Activated T-cell treated with anti-CD3 and anti-CD28 coated beads, Interleukin-2, amount 50 U/mL, for 24 hours (primary cell): ENCODE measurements at regions not wholly inside any gene's neighbourhood (a gene's known extent, or its start where the extent isn't known, plus 50 kb on each side); places are given as distances from the start of the nearest gene placed in this dataset.

Experiments used
- DNase-seq: peaks from one replicate; pipeline ENCODE4 v3.0.0-alpha.2; 2020
- H3K27ac Mint-ChIP-seq: 2 replicates; pipeline ENCODE4 v1.8.0; 2020; ENCODE audit warnings: mild to moderate bottlenecking, mixed read lengths
- H3K27me3 Mint-ChIP-seq: 2 replicates; pipeline ENCODE4 v1.8.0; 2020; ENCODE audit warnings: mixed read lengths
- H3K36me3 Mint-ChIP-seq: 2 replicates; pipeline ENCODE4 v1.8.0; 2020; ENCODE audit warnings: low read depth, mixed read lengths
- H3K4me1 Mint-ChIP-seq: 2 replicates; pipeline ENCODE4 v1.8.0; 2020; ENCODE audit warnings: low read depth, mixed read lengths
- H3K4me3 Mint-ChIP-seq: 2 replicates; pipeline ENCODE4 v1.8.0; 2020; ENCODE audit warnings: mild to moderate bottlenecking, moderate library complexity, mixed read lengths
- H3K9me3 Mint-ChIP-seq: 2 replicates; pipeline ENCODE4 v1.8.0; 2020; ENCODE audit warnings: mixed read lengths

DNA sequence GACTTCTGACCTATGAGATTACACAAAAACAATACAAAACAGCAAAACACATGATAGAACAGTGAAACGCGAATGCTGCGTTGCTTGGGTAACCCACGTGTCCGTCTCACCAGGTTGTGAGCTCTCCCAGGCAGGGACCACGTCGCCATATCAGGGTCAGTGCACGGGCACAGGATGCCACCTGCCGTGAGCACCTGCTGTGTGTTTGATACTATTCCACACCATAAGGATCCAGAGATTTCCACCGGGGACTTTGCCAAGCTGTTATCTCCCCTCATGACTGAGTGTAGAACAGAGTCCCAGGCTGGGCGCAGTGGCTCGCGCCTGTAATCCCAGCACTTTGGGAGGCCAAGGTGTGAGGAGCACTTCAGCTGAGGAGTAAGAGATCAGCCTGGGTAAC lies 288.0 kb downstream of the BMP7 start:
- no peak for DNase-seq
- Mint-ChIP-seq H3K4me3 (no peak overlapping the region), H3K4me1 (no peaks in the 10 kb centered on the region), H3K27ac (no peak overlapping the region), H3K9me3 (peaks cover 2% of the 10 kb centered on the region), H3K27me3 (peaks cover 62% of the 10 kb centered on the region), H3K36me3 (no peaks in the 10 kb centered on the region)

DNA sequence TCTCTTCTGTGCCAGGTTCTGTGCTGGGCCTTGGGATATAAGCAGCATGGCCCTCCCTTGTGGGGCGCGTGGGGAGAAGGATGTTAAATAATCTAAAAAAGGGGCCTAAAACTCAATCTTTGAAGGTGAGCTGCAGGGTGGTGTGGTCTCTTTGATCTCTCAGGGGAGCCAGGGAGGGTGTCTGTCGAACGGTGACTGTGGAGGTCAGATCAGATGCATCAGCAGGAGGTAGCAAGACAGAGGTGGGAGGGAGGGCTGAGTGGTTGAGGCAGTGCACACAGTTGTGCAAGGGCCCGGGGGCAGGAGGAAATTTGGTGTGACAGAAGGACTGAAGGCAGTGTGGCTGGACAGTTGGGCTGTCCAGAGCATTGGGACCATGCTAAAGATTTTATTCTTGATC lies 287.3 kb downstream of the BMP7 start:
- peaks cover 7% of the 10 kb centered on the region for H3K9me3 Mint-ChIP-seq
- peaks cover 55% of the 10 kb centered on the region for H3K27me3 Mint-ChIP-seq
- H3K4me3 Mint-ChIP-seq: no peak overlapping the region
- DNase-seq: no peak
- H3K4me1 Mint-ChIP-seq: no peaks in the 10 kb centered on the region
- H3K27ac Mint-ChIP-seq: no peak overlapping the region
- no peaks in the 10 kb centered on the region for H3K36me3 Mint-ChIP-seq

DNA sequence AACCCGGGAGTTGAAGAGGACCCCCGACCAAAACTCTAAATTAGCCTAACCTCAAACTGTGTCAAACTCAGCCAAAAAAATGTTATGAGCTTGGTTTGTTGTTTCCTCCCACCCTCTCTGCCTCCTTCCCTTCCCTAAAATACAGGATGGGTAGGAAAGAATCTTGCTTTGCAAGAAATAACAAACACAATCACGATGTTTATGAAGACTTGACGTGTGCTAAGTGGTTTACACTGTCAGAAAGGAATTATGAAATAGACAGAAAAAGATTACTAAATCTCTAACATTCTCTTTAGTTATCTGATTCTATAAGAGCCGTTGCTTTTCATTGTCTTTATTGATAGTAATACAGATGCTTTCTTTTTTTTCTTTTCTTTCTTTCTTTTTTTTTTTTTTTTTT lies 285.1 kb downstream of the BMP7 start:
- H3K4me3 Mint-ChIP-seq: no peak overlapping the region
- peaks cover 33% of the 10 kb centered on the region for H3K27me3 Mint-ChIP-seq
- no peak overlapping the region for H3K27ac Mint-ChIP-seq
- DNase-seq: no peak
- H3K4me1 Mint-ChIP-seq: no peaks in the 10 kb centered on the region
- H3K9me3 Mint-ChIP-seq: peaks cover 14% of the 10 kb centered on the region
- H3K36me3 Mint-ChIP-seq: no peaks in the 10 kb centered on the region

DNA sequence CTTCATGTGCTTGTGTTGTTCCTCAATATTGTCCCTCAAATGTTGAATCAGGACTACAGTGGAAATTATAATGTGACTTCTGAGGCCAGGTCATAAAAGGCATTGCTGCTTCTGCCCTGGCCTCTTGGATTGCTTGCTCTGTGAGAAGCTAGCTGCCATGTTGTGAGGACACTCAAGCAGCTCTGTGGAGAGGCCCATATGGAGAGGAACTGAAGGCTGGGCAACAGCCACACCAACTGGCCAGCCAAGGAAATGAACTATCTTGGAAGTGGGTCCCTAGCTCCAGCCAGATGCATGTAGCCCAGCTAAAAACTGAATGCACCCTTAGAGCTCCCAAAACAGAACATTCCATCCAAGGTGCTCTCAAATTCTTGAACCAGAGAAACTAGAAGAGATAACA lies 282.6 kb downstream of the BMP7 start:
- H3K4me3 Mint-ChIP-seq: no peak overlapping the region

DNA sequence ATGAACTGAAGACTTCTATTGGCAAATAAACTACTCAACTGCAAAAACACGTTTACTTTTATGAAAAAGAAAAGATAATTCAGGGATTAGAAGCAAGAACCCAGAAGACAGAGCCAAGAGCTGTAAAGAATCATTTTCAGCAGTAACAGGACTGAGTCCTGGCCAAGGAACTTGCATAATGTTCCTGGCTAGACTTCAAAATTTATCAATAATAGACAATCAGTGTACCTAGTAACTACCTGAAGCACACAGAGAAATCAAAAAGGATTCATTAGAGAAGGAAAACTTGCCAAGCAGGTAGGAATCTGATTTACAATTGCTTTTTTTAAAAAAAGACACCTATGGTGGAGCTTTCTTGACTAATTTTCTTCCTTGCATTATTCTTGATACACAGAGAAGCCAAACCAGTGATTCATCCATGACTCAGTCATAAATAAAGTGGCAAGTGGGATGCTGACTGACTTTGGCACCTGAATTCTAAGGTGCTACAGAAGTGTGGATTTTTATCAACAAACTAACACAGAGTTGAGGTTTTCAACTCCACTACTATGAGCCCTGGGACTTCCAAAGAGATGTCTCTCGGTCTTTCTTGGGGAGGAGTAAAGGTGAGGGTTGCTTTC lies 281.3 kb downstream of the BMP7 start:
- H3K27me3 Mint-ChIP-seq: peaks cover 8% of the 10 kb centered on the region
- H3K9me3 Mint-ChIP-seq: peaks cover 23% of the 10 kb centered on the region
- H3K4me3 Mint-ChIP-seq: no peak overlapping the region
- no peaks in the 10 kb centered on the region for H3K36me3 Mint-ChIP-seq
- DNase-seq: no peak
- H3K27ac Mint-ChIP-seq: no peak overlapping the region
- H3K4me1 Mint-ChIP-seq: no peaks in the 10 kb centered on the region

More for the DNA sequence above, 282.6 kb downstream of the BMP7 start:
- Mint-ChIP-seq H3K27me3 (peaks cover 9% of the 10 kb centered on the region), H3K4me1 (no peaks in the 10 kb centered on the region), H3K27ac (no peak overlapping the region), H3K36me3 (no peaks in the 10 kb centered on the region), H3K9me3 (peaks cover 23% of the 10 kb centered on the region)
- no peak for DNase-seq

DNA sequence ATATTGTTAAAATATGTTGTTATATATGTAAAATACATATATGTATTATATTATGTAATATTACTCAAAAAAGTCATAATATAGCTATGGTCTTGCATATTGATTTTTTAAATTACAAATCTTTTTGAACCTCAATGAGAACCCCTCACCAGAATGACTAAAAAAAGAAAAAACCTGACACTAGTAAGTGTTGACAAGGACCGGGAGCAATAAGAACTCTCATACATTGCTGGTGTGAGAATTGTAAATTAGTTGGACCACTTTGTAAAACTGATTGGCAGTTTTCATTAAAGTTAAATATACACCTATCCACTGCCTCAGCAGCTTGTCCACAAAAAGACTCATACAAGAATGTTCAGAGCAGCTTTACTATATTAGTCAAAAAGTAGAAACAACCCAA lies 280.0 kb downstream of the BMP7 start:
- Mint-ChIP-seq H3K36me3 (no peaks in the 10 kb centered on the region), H3K27me3 (peaks cover 9% of the 10 kb centered on the region), H3K27ac (no peak overlapping the region), H3K9me3 (peaks cover 23% of the 10 kb centered on the region), H3K4me1 (no peaks in the 10 kb centered on the region), H3K4me3 (no peak overlapping the region)
- DNase-seq: no peak

DNA sequence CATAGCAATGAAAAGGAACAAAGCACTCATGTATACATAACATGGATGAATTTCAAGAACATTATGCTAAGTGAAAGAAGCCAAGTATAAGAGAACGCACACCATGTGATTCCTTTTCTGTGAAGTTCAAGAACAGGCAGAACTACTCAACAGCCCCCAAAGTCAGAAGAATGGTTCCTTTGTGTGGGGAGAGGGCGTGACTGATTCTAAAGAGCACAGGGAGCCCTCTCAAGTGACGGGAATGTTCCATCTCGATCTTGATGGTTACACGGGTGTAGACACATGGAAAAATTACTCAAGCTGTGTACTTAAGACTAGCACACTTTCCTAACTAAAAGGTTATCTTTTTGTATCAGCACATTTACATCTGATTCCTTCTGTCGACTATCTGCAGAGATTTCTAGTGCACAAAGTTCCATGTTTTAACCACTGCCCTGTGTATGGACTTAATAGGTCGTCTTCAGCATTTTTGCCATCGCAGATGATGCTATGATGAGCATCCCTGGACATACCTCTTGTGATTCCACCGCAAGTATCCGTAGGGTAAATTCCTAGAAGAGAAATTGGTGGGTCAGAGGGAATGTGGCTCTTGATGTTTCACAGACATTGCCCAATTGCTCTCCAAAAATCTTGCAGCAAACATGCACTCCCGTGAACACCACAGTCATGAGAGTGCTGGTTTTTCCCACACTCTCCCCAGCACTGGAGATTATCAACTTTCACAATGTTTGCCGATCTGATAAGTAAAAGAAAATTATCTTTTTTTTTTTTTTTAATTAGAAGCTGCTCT lies 279.3 kb downstream of the BMP7 start:
- no peaks in the 10 kb centered on the region for H3K36me3 Mint-ChIP-seq
- no peak overlapping the region for H3K27ac Mint-ChIP-seq
- no peaks in the 10 kb centered on the region for H3K4me1 Mint-ChIP-seq
- peaks cover 23% of the 10 kb centered on the region for H3K9me3 Mint-ChIP-seq
- H3K4me3 Mint-ChIP-seq: no peak overlapping the region
- DNase-seq: no peak
- peaks cover 9% of the 10 kb centered on the region for H3K27me3 Mint-ChIP-seq

DNA sequence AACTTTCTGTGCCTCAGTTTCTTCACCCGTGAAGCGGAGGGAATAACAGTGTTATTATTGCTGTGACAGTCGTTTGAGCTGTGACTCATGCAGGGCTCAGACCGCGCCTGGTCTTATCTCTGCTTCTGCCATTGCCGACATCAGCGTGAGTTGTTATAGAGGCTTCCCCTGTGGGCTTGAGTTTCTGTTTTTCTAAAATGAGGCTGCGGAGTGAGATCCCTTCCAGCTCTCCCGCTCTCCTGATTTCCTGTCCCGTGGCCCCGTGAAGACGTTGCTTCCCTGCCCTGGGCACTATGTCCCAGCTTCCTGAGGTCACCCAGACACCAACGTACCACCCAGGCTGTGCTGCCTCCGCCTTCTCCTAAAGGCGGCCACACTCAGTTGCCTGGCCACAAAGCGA lies 278.5 kb downstream of the BMP7 start:
- no peak overlapping the region for H3K27ac Mint-ChIP-seq
- H3K9me3 Mint-ChIP-seq: peaks cover 23% of the 10 kb centered on the region
- no peak overlapping the region for H3K4me3 Mint-ChIP-seq
- no peak for DNase-seq
- H3K36me3 Mint-ChIP-seq: no peaks in the 10 kb centered on the region
- H3K27me3 Mint-ChIP-seq: peaks cover 9% of the 10 kb centered on the region
- H3K4me1 Mint-ChIP-seq: no peaks in the 10 kb centered on the region

DNA sequence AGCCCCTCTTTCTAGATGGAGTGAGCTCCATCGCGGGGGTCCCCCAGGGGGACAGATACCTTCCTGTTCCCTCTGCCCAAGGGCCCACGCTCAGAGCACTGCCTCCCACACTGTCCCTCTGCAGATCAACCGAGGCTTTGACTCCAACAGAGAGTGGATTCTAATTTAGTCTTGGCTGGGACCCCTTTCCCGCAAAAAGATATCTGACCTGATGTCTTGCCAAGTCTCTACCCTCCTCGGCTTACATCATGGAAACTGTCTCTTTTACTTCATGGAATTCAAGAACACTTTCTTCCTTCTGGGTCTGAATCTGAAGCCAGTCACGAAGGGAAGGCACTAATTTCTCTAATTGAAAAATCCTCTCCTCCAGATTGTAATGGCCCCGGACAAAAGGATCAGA lies 278.0 kb downstream of the BMP7 start:
- DNase-seq: no peak
- Mint-ChIP-seq H3K36me3 (no peaks in the 10 kb centered on the region), H3K27me3 (peaks cover 9% of the 10 kb centered on the region), H3K4me3 (no peak overlapping the region), H3K4me1 (no peaks in the 10 kb centered on the region), H3K27ac (no peak overlapping the region), H3K9me3 (peaks cover 21% of the 10 kb centered on the region)

DNA sequence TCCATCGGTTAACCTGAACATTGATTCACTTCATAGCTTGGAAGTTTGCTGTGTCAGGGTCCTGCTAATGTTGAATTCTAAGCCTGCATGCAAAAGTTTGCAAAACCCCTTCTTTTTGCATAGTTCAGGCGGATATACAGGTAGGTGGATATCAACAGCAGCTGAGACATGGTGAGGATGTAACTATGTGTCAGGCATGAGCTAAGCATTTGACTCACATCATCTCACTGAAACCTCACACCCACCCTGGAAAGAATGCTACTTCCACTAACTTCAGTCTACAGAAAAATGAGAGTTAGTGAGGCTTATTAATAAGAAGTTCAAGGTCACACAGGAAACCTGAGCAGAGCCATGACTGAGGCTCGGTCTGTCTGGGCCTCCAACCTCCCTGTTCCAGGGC lies 276.9 kb downstream of the BMP7 start:
- no peak for DNase-seq
- Mint-ChIP-seq H3K4me3 (no peak overlapping the region), H3K9me3 (peaks cover 11% of the 10 kb centered on the region), H3K27me3 (peaks cover 9% of the 10 kb centered on the region), H3K36me3 (no peaks in the 10 kb centered on the region), H3K27ac (no peak overlapping the region), H3K4me1 (no peaks in the 10 kb centered on the region)

DNA sequence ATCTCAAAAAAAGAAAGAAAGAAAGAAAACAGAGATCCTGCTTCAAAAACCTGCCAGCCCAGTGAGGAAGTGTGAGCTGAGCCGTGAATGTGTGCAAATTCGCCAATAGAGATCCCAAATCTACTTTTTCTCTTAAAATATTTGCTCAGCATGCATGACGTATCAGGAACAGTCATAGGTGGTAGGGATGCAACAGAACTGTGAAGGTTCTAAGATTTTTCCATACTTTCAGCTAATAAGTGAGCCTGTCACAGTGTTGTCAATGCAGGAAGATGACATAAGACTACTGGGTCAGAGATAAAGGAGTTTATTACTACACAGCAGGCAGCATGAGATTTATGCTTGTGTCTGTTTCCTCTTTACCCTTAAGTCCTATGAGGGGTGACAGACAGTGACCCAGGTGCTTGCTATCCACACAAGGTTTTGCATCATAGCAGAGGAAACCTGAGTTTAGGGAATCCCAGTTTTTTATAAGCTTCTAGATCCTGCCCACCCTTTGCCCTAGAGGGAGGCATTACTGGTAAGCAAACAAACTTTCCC lies 273.4 kb downstream of the BMP7 start:
- Mint-ChIP-seq H3K36me3 (no peaks in the 10 kb centered on the region), H3K4me1 (no peaks in the 10 kb centered on the region), H3K4me3 (no peak overlapping the region), H3K27ac (no peak overlapping the region), H3K9me3 (peaks cover 1% of the 10 kb centered on the region), H3K27me3 (peaks cover 9% of the 10 kb centered on the region)
- no peak for DNase-seq

DNA sequence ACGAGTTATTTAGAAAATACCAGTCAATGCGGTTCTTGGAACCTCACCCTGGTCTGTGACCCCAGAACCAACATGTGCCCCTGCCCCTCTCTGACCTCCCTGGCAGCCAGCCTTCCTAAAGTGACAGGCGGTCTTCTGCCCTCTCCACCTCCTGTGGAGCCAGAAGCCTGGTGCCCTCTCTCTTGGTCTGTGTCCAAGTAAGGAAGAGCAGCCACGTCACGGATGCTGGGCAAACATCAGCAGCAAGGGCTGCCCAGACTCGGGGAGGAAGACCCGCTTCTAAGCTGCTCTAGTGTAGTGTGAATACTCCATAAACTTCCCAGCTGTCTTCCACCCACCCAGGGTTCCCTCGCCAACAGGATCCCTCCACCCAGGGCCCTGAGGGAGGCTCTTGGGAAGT lies 272.4 kb downstream of the BMP7 start:
- peaks cover 9% of the 10 kb centered on the region for H3K27me3 Mint-ChIP-seq
- no peak overlapping the region for H3K4me3 Mint-ChIP-seq
- no peaks in the 10 kb centered on the region for H3K36me3 Mint-ChIP-seq
- H3K9me3 Mint-ChIP-seq: peaks cover 10% of the 10 kb centered on the region
- H3K4me1 Mint-ChIP-seq: no peaks in the 10 kb centered on the region
- no peak overlapping the region for H3K27ac Mint-ChIP-seq
- no peak for DNase-seq

DNA sequence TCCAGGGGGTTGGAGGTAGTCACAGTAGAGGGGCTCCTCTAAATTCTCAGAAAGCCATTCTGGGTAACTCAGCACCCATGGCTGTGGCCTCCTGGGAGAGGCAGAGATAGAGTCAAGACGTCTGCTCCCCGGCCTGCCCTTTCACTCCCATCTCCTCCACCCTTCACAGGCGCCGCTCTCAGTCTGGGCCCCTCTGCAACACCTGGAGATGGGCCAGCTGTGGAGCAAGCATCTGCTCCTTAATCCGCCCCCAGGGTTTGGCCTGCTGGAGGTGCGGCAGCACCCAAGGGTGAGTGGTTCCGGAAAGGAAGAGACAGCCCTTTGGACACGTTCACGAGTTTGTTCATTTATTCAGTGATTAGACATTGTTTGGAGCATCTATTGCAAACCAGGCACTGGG lies 271.3 kb downstream of the BMP7 start:
- H3K27ac Mint-ChIP-seq: no peak overlapping the region
- DNase-seq: no peak
- H3K9me3 Mint-ChIP-seq: peaks cover 11% of the 10 kb centered on the region
- peaks cover 7% of the 10 kb centered on the region for H3K27me3 Mint-ChIP-seq
- no peak overlapping the region for H3K4me3 Mint-ChIP-seq
- no peaks in the 10 kb centered on the region for H3K36me3 Mint-ChIP-seq
- no peaks in the 10 kb centered on the region for H3K4me1 Mint-ChIP-seq

DNA sequence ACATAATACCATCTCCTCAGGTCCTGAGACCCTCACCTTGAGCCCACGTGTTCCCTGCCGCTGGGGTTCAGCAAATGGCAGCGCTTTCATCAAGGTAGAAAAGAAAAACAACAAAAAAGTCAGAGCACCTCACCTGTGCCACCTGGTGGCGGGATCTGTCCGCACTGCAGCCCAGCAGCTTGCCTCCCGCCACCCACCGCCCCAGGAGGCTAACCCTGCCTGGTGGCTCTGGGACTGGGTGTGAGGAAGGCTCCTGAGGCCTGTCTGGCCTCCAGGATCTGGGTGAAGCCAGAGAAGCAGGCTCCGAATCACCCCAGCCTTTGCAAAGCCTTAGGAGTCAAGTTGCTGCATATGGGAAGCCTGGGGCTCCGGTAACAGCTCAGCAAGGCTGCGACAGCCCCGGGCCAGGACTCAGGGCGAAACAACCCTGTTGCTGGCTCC lies 270.8 kb downstream of the BMP7 start:
- no peaks in the 10 kb centered on the region for H3K4me1 Mint-ChIP-seq
- H3K36me3 Mint-ChIP-seq: no peaks in the 10 kb centered on the region
- DNase-seq: no peak
- H3K9me3 Mint-ChIP-seq: peaks cover 11% of the 10 kb centered on the region
- peaks cover 2% of the 10 kb centered on the region for H3K27me3 Mint-ChIP-seq
- H3K4me3 Mint-ChIP-seq: no peak overlapping the region
- no peak overlapping the region for H3K27ac Mint-ChIP-seq

DNA sequence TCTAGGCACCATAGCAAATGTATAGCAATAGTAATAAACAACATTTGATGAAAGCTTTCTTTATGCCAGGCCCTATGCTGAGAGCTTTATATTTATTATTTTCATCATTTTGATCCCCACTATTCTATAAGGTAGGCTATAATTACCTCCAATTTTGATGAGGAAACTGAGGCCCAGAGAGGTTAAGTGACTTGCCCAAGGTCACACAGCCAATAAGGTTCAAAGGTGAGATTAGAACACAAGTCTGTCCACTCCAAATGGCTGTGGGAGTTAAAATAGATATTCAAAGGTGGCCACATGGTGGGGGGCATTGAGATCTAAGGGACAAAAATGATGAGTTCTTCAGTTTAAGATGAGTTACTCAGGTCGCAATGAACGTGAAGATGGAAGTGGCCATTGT lies 269.9 kb downstream of the BMP7 start:
- H3K9me3 Mint-ChIP-seq: peaks cover 11% of the 10 kb centered on the region
- no peak overlapping the region for H3K4me3 Mint-ChIP-seq
- no peaks in the 10 kb centered on the region for H3K27me3 Mint-ChIP-seq
- H3K27ac Mint-ChIP-seq: no peak overlapping the region
- H3K4me1 Mint-ChIP-seq: no peaks in the 10 kb centered on the region
- DNase-seq: no peak
- no peaks in the 10 kb centered on the region for H3K36me3 Mint-ChIP-seq
